ENCODE measurements at regions not wholly inside any gene's neighbourhood (a gene's known extent, or its start where the extent isn't known, plus 50 kb on each side); places are given as distances from the start of the nearest gene placed in this dataset.
"Not testable (repeated sequence)": the region's sequence is repeated elsewhere in the genome, so short reads cannot be mapped to it uniquely, and the experiment has no call there.

GRCh38 chr1:147061880-147062279 is 110.4 kb downstream of the PRKAB2 start:
- not testable (repeated sequence) for DNase-seq

- DNase-seq: no peak
Measured at GRCh38 chr1:147053269-147053668, 115.1 kb downstream of the NBPF12 start.

- DNase-seq: no peak
Measured at GRCh38 chr1:147052677-147053076, 114.6 kb downstream of the NBPF12 start.

- DNase-seq: no peak
Measured at GRCh38 chr1:147052143-147052542, 114.0 kb downstream of the NBPF12 start.

GRCh38 chr1:147051136-147051535 is 113.0 kb downstream of the NBPF12 start:
- DNase-seq: no peak

- DNase-seq: no peak
Measured at GRCh38 chr1:147050654-147051053, 112.5 kb downstream of the NBPF12 start.

GRCh38 chr1:147046863-147047394 is 108.8 kb downstream of the NBPF12 start:
- not testable (repeated sequence) for DNase-seq

- DNase-seq: no peak
Measured at GRCh38 chr1:147046189-147046862, 108.2 kb downstream of the NBPF12 start.
